Naive thymus-derived CD8-positive, alpha-beta T cell (primary cell): ENCODE measurements at regions not wholly inside any gene's neighbourhood (a gene's known extent, or its start where the extent isn't known, plus 50 kb on each side); places are given as distances from the start of the nearest gene placed in this dataset.

Source experiments
- ATAC-seq, 2 donors: fragments of 150-1000 bp; cut with Tn5 transposase in 1 of 2; sonication (Bioruptor Pico), chemical (Tn5 transposase) in 1 of 2; 1 replicate in 1 of 2; 2 replicates in 1 of 2; pipeline ENCODE4 v1.10.0; 2021; ENCODE audit warnings: mild to moderate bottlenecking in 2 of 2, moderate library complexity in 2 of 2
- POLR2A ChIA-PET: fragments of 350-600 bp; sonication (Branson Sonifier 250); formaldehyde crosslinking; loops from one replicate; lab custom pipeline; 2021; ENCODE audit warnings: antibody characterized with exemption; lab: Charles Lee
- DNase-seq, 10 donors: peaks; one replicate each; pipeline versions ENCODE4 v3.0.0 to v3.0.0-alpha.2; 2020 to 2022
- H3K27ac Mint-ChIP-seq, 10 donors: one replicate each; pipeline ENCODE4 v1.8.0; 2020 to 2022; ENCODE audit warnings: mild to moderate bottlenecking in 10 of 10, mixed read lengths in 10 of 10, moderate library complexity in 4 of 10, inconsistent platforms in 1 of 10
- H3K27me3 Mint-ChIP-seq, 5 donors: one replicate each; pipeline ENCODE4 v1.8.0; 2021 to 2022; ENCODE audit warnings: mixed read lengths in 5 of 5
- H3K36me3 Mint-ChIP-seq, 3 donors: one replicate each; pipeline ENCODE4 v1.8.0; 2020 to 2022; ENCODE audit warnings: mixed read lengths in 3 of 3, mild to moderate bottlenecking in 2 of 3, inconsistent platforms in 1 of 3
- H3K4me1 Mint-ChIP-seq, 4 donors: one replicate each; pipeline ENCODE4 v1.8.0; 2021 to 2022; ENCODE audit warnings: mixed read lengths in 4 of 4
- H3K4me3 Mint-ChIP-seq, 10 donors: one replicate each; pipeline ENCODE4 v1.8.0; 2020 to 2022; ENCODE audit warnings: mild to moderate bottlenecking in 10 of 10, mixed read lengths in 10 of 10, moderate library complexity in 6 of 10, inconsistent platforms in 1 of 10
- H3K9me3 Mint-ChIP-seq, 9 donors: one replicate each; pipeline ENCODE4 v1.8.0; 2020 to 2022; ENCODE audit warnings: mixed read lengths in 9 of 9, mild to moderate bottlenecking in 3 of 9, inconsistent platforms in 1 of 9, moderate library complexity in 1 of 9

DNA sequence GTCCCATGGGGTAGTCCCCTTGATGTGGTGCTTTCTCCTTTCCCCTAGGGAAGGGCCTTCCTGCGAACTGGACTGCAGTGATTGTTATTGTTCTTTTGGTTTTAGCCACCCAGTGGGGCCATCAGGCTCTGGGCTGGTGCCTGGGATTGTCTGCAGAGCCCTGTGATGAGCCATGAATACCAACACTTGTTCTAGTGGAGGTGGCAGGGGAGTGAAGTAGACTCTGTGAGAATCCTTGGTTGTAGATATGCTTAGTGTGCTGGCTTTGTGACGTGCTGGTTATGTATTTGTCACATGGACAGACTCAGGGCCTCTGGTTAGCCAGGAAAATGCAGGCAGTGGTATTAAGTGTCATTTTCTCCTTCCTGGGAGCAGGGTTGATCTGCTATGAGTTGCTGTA is 51.8 kb upstream of the NDUFB4 start:
- POLR2A ChIA-PET, result no interaction called here
- Mint-ChIP-seq H3K27me3 (peaks cover 6 to 29% (median 14%) of the 10 kb centered on the region in 5 donors), H3K4me1 (no peaks in the 10 kb centered on the region), H3K27ac (no peak overlapping the region), H3K9me3 (peaks cover 16 to 52% (median 37%) of the 10 kb centered on the region in 9 donors), H3K4me3 (no peak overlapping the region), H3K36me3 (peaks cover 0 to 30% (median 12%) of the 10 kb centered on the region in 3 donors)
- DNase-seq, result no peak
- no peak for ATAC-seq

DNA sequence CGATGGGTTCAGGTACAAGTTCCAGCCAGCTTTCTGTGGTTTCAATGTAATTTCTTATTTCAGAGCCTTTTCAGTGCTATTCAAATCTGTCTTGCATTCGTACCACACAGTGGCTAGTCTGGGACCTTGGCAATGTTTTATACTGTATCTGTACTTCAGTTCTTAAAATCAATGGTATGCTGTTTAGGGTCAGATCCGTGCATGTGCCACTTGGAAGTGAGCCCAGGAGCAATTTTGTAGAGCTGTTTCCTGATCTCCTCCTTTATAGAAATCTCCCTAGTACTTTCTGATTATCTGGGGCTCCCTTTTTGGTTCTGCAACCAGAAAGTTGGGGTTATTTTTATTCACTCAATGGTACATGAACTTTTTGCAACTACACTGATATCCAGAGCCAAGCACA is 59.5 kb upstream of the NDUFB4 start:
- Mint-ChIP-seq H3K4me3 (no peak overlapping the region), H3K36me3 (peaks cover 0 to 42% (median 12%) of the 10 kb centered on the region in 3 donors), H3K4me1 (no peaks in the 10 kb centered on the region), H3K9me3 (peaks cover 14 to 67% (median 35%) of the 10 kb centered on the region in 9 donors), H3K27ac (no peak overlapping the region), H3K27me3 (peaks cover 2 to 23% (median 12%) of the 10 kb centered on the region in 5 donors)
- ATAC-seq (no peak), DNase-seq (no peak)
- POLR2A ChIA-PET, result no interaction called here

DNA sequence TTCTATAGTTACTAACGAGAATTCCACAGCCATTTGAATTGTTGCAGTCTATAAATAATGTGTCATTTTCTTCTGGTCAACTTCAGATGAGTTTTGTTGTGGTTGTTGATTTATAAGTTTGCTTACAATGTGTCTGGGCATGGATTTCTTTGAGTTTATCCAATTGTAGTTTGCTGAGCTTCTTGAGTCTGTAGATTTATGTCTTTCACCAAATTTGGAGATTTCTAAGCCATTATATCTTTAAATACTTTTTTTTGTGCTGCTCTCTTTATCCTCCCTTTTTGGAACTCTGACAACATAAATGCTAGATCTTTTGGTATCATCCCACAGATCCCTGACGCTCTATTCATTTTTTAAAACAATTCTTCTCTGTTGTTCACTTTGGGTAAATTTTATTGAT is 63.2 kb upstream of the NDUFB4 start:
- ATAC-seq, result no peak
- Mint-ChIP-seq H3K27me3 (peaks cover 7 to 33% (median 11%) of the 10 kb centered on the region in 5 donors), H3K36me3 (peaks cover 0 to 19% (median 0%) of the 10 kb centered on the region in 3 donors), H3K4me3 (no peak overlapping the region), H3K4me1 (no peaks in the 10 kb centered on the region), H3K9me3 (peaks cover 0 to 32% (median 10%) of the 10 kb centered on the region in 9 donors), H3K27ac (no peak overlapping the region)
- DNase-seq, result no peak
- POLR2A ChIA-PET, result interaction anchor here (0.6 kb wide), 1 partner anchor 252 kb away, joined by 4 read pairs; no protein-coding TSS in a partner anchor

DNA sequence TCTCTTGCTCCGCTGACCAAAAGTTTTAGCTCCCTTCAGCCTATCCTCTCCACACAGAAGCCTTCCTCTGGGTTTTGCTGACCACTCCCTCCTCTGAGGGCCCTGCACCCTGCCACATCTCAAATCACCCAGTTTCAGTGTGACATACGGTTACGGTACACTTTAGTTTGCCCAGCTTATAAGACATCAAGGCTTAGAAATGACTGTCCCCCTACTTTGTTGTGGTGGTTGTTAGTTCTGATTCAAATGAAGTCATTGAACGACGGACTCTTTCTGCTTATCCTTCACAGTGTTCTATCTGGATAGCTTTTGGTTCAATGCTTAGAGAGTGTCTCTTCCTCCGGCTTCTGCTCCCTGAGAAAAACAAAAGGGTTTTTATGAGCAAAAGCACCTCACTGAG is 68.0 kb upstream of the NDUFB4 start:
- Mint-ChIP-seq H3K4me1 (no peaks in the 10 kb centered on the region), H3K27ac (no peak overlapping the region), H3K36me3 (peaks cover 0 to 4% (median 0%) of the 10 kb centered on the region in 3 donors), H3K4me3 (no peak overlapping the region), H3K9me3 (peaks cover 0 to 7% (median under 1%) of the 10 kb centered on the region in 9 donors), H3K27me3 (peaks cover 0 to 17% (median 7%) of the 10 kb centered on the region in 5 donors)
- DNase-seq, result no peak
- no peak for ATAC-seq
- POLR2A ChIA-PET, result no interaction called here

DNA sequence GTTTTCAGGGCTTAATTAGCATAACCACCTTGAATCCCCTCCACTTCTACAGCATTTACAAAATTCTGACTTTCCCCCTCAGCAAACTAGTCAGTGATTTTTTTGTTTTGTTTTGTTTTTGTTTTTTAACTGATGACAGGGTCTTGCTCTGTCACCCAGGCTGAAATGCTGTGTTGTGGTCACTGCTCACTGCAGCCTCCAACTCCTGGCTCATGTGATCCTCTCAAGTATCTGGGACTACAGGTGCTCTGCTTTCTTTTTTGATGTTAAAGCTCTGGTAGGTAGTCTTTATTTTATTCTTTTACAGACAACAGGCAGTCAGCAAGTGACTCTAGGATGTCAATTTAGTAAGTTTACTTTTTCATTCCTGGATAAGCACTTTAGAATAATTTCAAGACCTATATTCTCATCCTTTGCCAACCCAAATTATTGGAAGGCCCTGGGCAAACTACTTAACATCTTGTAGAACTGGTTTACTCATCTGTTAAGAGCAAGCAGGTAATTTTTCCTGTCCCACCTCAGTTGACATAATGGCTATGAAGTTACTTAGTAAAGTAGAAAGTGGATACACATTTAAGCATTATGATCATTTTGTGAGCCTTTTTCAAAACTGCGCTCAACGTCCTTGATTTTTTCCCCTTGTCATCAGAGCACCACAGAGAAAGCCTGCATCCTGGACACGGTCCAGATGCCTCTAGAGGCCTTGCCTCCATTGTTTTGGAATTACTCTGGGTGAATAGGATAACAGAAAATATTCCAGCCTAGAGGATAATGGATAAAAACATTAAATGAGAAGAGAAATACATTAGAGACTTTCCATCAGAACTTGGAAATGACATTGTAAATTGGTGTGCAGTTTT is 69.9 kb upstream of the NDUFB4 start:
- ATAC-seq, result no peak
- Mint-ChIP-seq H3K4me3 (no peak overlapping the region), H3K27me3 (peaks cover 0 to 10% (median 7%) of the 10 kb centered on the region in 5 donors), H3K27ac (no peak overlapping the region), H3K9me3 (no peaks in the 10 kb centered on the region), H3K36me3 (no peaks in the 10 kb centered on the region), H3K4me1 (no peaks in the 10 kb centered on the region)
- no peak for DNase-seq
- POLR2A ChIA-PET, result no interaction called here

DNA sequence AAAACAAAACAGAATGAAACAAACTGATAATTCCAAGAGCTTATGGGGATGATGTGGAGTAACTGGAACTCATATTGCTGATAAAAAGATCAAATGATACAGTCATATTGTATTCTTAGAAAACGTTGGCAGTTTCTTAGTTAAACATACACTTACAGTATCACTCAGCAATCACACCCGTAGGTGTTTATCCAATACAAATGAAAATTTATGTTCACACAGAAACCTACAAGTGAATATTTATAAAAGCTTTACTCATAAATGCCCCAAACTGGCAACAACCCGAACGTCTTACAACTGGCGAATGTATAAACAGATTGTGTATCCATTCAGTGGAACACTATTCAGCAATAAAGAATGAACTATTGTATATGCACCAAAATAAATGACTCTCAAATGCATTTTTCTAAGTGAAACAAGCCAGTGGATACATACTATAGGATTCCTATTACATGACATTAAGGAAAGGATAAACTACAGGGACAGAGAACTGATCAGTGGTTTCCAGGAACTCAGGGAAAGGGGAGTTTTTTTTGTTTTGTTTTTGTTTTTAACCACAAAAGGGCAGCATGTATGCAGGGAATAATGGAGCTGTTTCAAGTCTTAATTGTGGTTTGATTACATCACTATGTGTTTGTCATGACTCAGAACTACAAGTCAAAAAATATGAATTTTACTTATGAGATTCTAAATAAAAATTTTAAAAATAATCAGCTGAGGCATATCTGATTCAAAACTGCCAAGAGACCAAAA is 71.8 kb upstream of the NDUFB4 start:
- H3K27me3 Mint-ChIP-seq, result peaks cover 0 to 10% (median 0%) of the 10 kb centered on the region in 5 donors
- H3K36me3 Mint-ChIP-seq, result no peaks in the 10 kb centered on the region
- H3K9me3 Mint-ChIP-seq, result no peaks in the 10 kb centered on the region
- H3K27ac Mint-ChIP-seq, result no peak overlapping the region
- no peak for ATAC-seq
- no peaks in the 10 kb centered on the region for H3K4me1 Mint-ChIP-seq
- no peak for DNase-seq
- POLR2A ChIA-PET, result no interaction called here
- H3K4me3 Mint-ChIP-seq, result no peak overlapping the region

DNA sequence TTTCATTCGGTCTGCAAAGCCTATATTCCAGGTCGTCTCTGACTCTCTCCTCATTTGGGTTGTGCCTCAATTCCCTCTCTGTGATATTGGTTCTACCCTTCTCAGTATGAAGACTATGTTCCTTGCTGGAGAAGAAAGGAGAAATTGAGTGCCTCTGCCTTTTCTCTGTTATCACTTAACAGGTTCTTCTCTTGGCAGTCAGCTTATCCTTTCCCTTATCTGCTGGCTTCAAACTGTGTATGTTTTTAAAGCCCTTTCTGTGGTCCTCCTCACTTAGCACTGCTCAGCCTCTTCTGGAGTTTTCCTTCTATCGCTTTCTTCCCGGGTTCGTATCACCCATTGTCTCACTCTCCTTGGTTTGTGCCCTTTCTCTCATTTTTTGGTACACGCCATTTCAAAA is 65.3 kb upstream of the FSTL1 start:
- H3K36me3 Mint-ChIP-seq, result no peaks in the 10 kb centered on the region

DNA sequence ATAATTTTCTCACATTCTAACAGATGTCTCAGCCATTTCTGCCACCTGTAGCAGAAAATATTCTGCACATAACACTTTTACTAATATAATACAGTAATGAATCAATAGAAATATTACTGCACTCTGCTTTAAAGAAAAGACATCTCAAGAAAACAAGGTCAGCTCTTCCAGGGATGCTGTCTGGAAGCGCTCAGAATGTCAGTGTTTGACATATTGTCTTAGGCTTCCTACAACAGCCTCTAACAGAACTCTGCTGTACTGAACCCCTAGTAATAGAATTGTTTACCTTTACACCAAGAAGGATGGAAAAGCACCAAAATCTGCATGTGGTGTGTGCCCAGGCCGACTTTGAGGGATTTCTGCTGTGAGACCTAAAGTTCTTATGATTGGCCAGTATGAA is 61.9 kb upstream of the FSTL1 start:
- Mint-ChIP-seq H3K9me3 (peaks cover 0 to 8% (median 3%) of the 10 kb centered on the region in 9 donors), H3K36me3 (no peaks in the 10 kb centered on the region), H3K4me3 (no peak overlapping the region), H3K27ac (no peak overlapping the region), H3K27me3 (peaks cover 16 to 60% (median 20%) of the 10 kb centered on the region in 5 donors), H3K4me1 (no peaks in the 10 kb centered on the region)
- POLR2A ChIA-PET, result no interaction called here
- DNase-seq, result no peak
- ATAC-seq, result no peak

More for the DNA sequence above, 65.3 kb upstream of the FSTL1 start:
- ATAC-seq (no peak), DNase-seq (no peak)
- H3K4me1 Mint-ChIP-seq, result no peaks in the 10 kb centered on the region
- H3K27ac Mint-ChIP-seq, result peak overlapping the region in 1 of 10 donors; percentile 14
- H3K4me3 Mint-ChIP-seq, result no peak overlapping the region
- POLR2A ChIA-PET, result no interaction called here
- peaks cover 0 to 5% (median 0%) of the 10 kb centered on the region in 9 donors for H3K9me3 Mint-ChIP-seq
- H3K27me3 Mint-ChIP-seq, result peaks cover 20 to 52% (median 24%) of the 10 kb centered on the region in 5 donors

DNA sequence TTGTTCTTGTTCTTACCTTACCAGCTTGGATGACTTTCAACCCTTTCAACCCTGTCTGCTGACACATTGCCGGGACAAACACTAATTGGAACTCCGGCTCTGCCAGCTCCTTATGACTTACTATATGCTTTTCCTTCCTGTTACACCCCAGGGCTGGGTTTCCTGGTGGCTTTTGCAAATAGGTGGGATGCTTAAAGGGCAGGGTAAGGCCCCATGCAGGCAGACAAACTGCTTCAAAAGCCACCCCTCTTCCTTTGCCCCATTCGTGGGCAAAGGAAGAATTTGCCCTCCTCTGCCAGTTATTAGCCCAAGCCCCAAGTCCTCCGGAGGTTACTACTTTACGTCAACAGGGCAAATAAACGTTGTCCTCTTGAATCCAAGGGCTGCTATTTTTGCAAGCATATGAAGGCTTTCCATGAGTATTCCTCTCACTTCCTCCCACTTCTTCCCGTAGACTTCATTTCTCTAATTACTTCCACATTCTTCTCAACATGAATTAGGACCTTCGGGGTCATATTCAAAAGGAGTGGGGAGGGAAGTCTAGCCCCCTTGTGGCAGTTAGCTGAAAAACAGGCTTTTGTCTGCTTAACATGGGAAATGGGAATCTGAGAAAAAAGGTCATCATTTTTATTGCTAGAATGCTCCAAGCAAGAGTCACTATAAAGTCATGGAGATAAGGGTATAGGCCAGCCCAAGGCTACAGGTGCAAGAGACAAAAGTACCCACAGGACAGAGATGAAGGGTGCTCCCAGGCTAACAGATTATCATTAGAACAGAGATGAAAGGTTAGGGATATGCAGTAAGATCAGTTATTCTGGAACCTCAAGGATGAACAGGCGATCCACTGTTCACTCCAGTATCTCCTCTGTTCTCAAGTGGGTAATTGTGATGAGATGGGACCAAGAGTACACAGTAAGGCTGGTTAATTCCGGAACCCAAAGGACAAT is 56.3 kb upstream of the FSTL1 start:
- Mint-ChIP-seq H3K27ac (no peak overlapping the region), H3K4me3 (no peak overlapping the region), H3K9me3 (peaks cover 0 to 8% (median 3%) of the 10 kb centered on the region in 9 donors), H3K4me1 (no peaks in the 10 kb centered on the region), H3K27me3 (peaks cover 8 to 48% (median 26%) of the 10 kb centered on the region in 5 donors), H3K36me3 (no peaks in the 10 kb centered on the region)
- POLR2A ChIA-PET, result no interaction called here
- no peak for ATAC-seq
- DNase-seq, result peak in 2 of 10 donors; percentile 1 to 2

DNA sequence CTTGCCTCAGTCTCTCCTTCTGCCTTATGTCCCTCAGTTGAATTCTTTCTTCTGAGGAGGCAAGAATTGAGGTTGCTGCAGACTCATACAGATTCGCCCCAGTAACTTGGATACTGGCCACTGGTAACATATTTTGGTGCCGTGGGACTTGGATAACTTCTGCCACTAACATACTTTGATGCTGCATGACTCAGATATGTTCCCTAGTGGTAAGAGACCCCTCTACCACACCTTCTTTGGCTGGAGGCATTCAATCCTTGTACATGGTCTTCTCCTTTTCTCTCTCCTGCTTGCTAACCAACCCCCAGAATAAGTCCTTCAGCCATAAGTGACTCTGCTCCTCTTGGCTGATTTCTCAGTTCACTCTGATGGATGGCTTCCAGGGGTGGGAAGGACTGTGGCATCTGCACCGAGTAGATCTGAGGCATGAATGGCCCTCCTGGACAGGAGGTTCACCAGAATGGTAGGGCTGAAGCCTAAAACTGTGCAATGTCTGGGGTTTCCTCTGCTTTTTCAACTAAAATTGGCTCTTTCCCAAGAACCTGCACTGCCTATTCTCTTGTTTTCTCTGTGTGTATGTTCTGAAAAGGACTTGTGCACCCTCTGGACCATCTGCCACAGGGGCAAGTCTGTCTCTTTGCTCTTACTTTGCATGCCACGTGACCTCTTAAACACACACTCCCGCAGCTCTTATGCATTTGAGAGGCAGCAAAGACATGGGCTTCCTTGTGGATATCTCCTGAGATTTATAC is 55.5 kb upstream of the FSTL1 start:
- no peak overlapping the region for H3K4me3 Mint-ChIP-seq
- no peak for DNase-seq
- POLR2A ChIA-PET, result no interaction called here
- H3K9me3 Mint-ChIP-seq, result peaks cover 0 to 8% (median 3%) of the 10 kb centered on the region in 9 donors
- H3K27me3 Mint-ChIP-seq, result peaks cover 6 to 44% (median 25%) of the 10 kb centered on the region in 5 donors
- H3K4me1 Mint-ChIP-seq, result no peaks in the 10 kb centered on the region
- no peaks in the 10 kb centered on the region for H3K36me3 Mint-ChIP-seq
- H3K27ac Mint-ChIP-seq, result no peak overlapping the region
- ATAC-seq, result no peak

DNA sequence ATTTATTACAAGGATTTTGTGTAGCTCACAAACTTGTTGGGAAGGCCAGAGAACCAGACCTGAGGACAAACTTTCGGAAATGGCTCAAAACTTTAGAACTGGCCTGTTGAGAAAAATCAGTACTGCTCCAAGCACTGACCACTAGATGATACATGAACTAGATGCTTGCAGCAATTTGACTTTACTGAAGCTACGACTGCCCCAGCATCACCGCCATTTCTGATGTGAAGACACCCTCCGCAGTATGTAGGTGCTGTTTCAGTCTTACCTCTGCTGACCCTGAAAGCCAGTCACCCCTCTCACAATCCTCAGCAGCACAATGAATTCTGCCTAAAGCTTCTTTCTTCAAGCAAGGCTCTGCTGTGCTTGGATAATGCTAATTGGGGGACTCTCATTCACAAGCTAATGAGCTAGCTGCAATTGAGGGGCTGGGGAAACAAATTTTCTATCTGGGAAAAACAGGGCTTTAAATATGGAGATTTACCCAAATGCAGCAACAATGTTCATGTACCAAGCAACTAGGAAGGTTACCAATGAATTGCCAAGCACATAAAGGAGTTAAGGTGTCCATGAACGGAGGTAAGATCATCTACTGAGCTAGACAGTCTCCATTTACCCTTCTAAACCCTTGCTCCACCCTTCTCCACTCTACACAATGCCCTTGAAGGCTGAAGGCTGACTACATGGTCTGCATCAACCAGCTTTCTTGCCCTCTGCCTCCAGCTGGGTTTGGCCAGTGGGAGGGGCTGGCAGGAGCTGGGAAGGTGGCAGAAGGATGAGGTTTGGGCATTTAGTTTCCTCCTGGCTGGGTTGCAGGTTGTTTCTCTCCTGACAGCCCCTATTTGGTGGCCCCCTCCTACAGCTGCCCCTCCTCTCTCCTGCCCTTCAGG is 53.2 kb upstream of the FSTL1 start:
- DNase-seq (no peak), ATAC-seq (no peak)
- H3K36me3 Mint-ChIP-seq, result no peaks in the 10 kb centered on the region
- peaks cover 4 to 38% (median 21%) of the 10 kb centered on the region in 5 donors for H3K27me3 Mint-ChIP-seq
- no peaks in the 10 kb centered on the region for H3K4me1 Mint-ChIP-seq
- peaks cover 0 to 1% (median under 1%) of the 10 kb centered on the region in 9 donors for H3K9me3 Mint-ChIP-seq
- POLR2A ChIA-PET, result no interaction called here
- no peak overlapping the region for H3K4me3 Mint-ChIP-seq
- H3K27ac Mint-ChIP-seq, result no peak overlapping the region
